Kidney (tissue), 13 donors: ENCODE measurements at regions not wholly inside any gene's neighbourhood (a gene's known extent, or its start where the extent isn't known, plus 50 kb on each side); places are given as distances from the start of the nearest gene placed in this dataset.
A peak's percentile ranks its signal among the peaks of the same experiment; 100 is the strongest.

ENCODE experiments used
- DNase-seq, 5 donors: peaks; one replicate each; pipeline ENCODE4 v3.0.0-alpha.2; 2013 to 2020
- FAIRE-seq: peaks from 2 replicates; lab custom pipeline; 2012; peaks lifted over from hg19 to GRCh38; lab: Jason Lieb, UNC
- H3K27ac ChIP-seq, 2 donors: one replicate each; pipeline ENCODE4 v1.7.0; 2013; ENCODE audit warnings: low read depth in 2 of 2, low read length in 2 of 2, inconsistent platforms in 1 of 2
- H3K27me3 ChIP-seq: one replicate; pipeline ENCODE4 v1.7.1; 2013; ENCODE audit warnings: low read length, inconsistent platforms; ENCODE audit not compliant: control insufficient read depth, insufficient read depth
- H3K36me3 ChIP-seq, 3 donors: one replicate each; pipeline versions ENCODE4 v1.7.0 to v1.7.1; 2013; ENCODE audit warnings: low read length in 3 of 3, control low read depth in 1 of 3, inconsistent platforms in 1 of 3; ENCODE audit not compliant: insufficient read depth in 3 of 3, control insufficient read depth in 2 of 3
- H3K4me1 ChIP-seq, 3 donors: one replicate each; pipeline versions ENCODE4 v1.7.0 to v1.7.1; 2013; ENCODE audit warnings: low read length in 3 of 3, inconsistent platforms in 1 of 3, low read depth in 1 of 3; ENCODE audit not compliant: control insufficient read depth in 2 of 3, insufficient read depth in 2 of 3
- H3K4me3 ChIP-seq, 3 donors: one replicate each; pipeline versions ENCODE4 v1.7.0 to v1.8.1; 2013; ENCODE audit warnings: low read length in 3 of 3, control low read depth in 1 of 3, inconsistent platforms in 1 of 3
- H3K9ac ChIP-seq, 3 donors: one replicate each; pipeline versions ENCODE4 v1.7.0 to v1.7.1; 2013; ENCODE audit warnings: low read length in 3 of 3, control low read depth in 1 of 3, inconsistent platforms in 1 of 3
- H3K9me3 ChIP-seq, 3 donors: one replicate each; pipeline versions ENCODE4 v1.7.0 to v1.7.1; 2013; ENCODE audit warnings: low read length in 3 of 3, control low read depth in 1 of 3, inconsistent platforms in 1 of 3; ENCODE audit not compliant: control insufficient read depth in 2 of 3, insufficient read depth in 1 of 3
- intact Hi-C: fragments of 100-400 bp; cut with DNase I; formaldehyde crosslinking; loops from one replicate; pipeline ENCODE4 v1.11.1; 2022
- TF ChIP-seq, protein P1 (sequence below): IDR thresholded peaks from 3 replicates; pipeline ENCODE4 v1.5.1; 2012; ENCODE audit warnings: mild to moderate bottlenecking, moderate library complexity, borderline replicate concordance; ENCODE audit not compliant: insufficient read depth; ENCODE audit errors: extremely low read depth
- donor health status: control.
- donor health status: control.
- donor health status: control.
- donor health status: control.
- donor health status: control.
- donor health status: DM: yes; HTN: yes; CAD: no.
- donor health status: Normal renal cell carcinoma (clear cell type).

DNA sequence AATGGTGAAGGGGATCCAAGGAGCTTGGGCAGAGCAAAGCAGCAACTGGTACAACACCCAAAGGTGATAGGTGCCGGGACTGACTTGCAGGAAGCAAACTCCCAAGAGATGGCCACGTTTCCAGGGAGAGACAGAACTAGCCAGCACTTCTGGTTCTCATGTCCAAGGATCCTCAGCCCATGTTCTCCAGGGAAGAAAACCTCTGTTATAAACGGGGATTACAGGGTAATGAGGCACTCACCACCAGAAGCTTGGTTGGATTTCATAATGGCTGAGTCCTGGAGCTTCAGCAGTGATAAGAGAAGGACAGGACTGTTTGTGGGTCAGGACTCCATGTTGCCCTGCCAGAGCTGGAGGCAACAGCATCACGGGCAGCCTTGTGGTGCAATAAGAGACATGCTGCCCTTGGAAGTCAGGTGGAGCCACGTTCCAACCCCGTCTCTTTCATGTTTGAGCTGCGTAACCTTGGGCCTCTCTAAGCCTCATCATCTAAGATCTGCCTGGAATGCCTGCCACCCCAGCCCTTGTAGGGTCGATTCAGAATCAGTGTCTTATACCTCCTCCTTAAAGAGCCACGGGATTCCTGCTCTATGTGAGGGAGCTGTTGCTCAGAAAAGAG, 181.0 kb downstream of the ABHD5 start:
- Histone ChIP-seq H3K4me1 (no peaks in the 10 kb centered on the region), H3K4me3 (no peak overlapping the region), H3K27me3 (no peaks in the 10 kb centered on the region), H3K36me3 (no peaks in the 10 kb centered on the region), H3K27ac (no peak overlapping the region), H3K9me3 (no peaks in the 10 kb centered on the region), H3K9ac (no peak overlapping the region)
- no peak for FAIRE-seq
- intact Hi-C loops = no loop called here
- peak in 1 of 5 donors; percentile 11 for DNase-seq
- TF ChIP-seq, protein P1, sequence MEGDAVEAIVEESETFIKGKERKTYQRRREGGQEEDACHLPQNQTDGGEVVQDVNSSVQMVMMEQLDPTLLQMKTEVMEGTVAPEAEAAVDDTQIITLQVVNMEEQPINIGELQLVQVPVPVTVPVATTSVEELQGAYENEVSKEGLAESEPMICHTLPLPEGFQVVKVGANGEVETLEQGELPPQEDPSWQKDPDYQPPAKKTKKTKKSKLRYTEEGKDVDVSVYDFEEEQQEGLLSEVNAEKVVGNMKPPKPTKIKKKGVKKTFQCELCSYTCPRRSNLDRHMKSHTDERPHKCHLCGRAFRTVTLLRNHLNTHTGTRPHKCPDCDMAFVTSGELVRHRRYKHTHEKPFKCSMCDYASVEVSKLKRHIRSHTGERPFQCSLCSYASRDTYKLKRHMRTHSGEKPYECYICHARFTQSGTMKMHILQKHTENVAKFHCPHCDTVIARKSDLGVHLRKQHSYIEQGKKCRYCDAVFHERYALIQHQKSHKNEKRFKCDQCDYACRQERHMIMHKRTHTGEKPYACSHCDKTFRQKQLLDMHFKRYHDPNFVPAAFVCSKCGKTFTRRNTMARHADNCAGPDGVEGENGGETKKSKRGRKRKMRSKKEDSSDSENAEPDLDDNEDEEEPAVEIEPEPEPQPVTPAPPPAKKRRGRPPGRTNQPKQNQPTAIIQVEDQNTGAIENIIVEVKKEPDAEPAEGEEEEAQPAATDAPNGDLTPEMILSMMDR = no peak

DNA sequence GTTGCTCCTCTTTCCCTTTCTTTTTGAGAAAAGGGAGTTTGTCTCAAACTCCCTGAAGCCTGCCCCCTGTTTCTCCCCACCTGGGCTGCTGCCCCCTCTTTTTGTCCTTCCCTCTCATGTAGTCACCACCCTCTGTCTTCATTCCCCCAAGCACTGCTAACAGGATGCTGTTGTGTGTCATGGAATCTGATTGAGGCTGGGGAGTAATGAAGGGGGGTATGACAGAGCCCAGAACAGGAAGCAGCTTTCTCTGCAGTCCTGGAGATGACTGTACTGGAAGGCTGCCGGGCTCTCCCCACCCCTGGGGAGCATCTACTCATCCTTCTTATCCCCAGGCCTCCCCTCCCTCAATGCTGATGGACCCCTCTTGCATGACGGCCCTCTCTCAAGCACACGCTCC, 181.6 kb downstream of the ABHD5 start:
- Histone ChIP-seq H3K27ac (no peak overlapping the region), H3K27me3 (no peaks in the 10 kb centered on the region), H3K9ac (no peak overlapping the region), H3K4me1 (no peaks in the 10 kb centered on the region), H3K36me3 (no peaks in the 10 kb centered on the region), H3K9me3 (no peaks in the 10 kb centered on the region), H3K4me3 (no peak overlapping the region)
- DNase-seq (peak in 2 of 5 donors; percentile 8 to 9), FAIRE-seq (no peak)
- intact Hi-C loops = no loop called here
- TF ChIP-seq, protein P1 = no peak

DNA sequence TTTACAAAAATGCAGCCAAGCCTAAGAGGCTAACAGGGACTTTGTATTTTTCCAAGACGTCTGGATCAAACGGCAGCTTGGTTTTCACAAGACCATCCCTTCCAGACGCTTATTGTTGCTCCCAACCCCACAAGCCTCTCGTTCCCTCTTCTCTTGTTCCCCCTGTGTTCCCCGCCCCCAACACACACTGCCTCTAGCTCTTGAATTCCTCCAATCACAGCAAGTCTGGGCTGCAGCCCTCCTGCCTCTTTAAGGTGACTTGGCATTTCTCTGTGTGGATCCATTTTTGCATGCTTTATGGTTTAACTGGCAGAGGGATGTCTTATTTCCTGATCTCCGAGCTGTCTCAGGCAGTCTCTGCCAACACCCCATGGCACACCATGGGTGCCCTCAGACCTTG, 182.2 kb downstream of the ABHD5 start:
- Histone ChIP-seq H3K27me3 (no peaks in the 10 kb centered on the region), H3K9me3 (no peaks in the 10 kb centered on the region), H3K4me3 (no peak overlapping the region), H3K36me3 (no peaks in the 10 kb centered on the region), H3K9ac (no peak overlapping the region), H3K4me1 (no peaks in the 10 kb centered on the region), H3K27ac (no peak overlapping the region)
- DNase-seq (peak in 1 of 5 donors; percentile 12), FAIRE-seq (no peak)
- TF ChIP-seq, protein P1 = no peak
- intact Hi-C loops = no loop called here

DNA sequence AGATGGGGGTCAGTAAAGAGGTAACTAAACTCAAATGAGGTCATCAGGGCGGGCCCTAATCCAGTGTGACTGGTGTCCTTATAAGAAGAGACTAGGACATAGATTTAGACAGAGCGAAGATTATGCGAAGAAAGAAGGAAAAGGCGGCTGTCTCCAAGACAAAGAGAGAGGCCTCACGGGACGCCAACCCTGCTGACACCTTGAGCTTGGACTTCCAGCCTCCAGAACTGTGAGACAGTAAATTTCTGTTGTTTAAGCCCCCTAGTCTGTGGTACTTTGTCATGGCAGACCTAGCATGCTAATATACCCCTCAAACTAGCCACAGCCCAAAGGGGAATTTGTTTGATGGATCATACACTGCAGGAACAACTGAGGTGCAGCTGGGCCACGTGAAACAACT, 183.0 kb downstream of the ABHD5 start:
- Histone ChIP-seq H3K4me3 (no peak overlapping the region), H3K9me3 (no peaks in the 10 kb centered on the region), H3K27ac (no peak overlapping the region), H3K4me1 (no peaks in the 10 kb centered on the region), H3K9ac (no peak overlapping the region), H3K27me3 (no peaks in the 10 kb centered on the region), H3K36me3 (no peaks in the 10 kb centered on the region)
- intact Hi-C loops = no loop called here
- TF ChIP-seq, protein P1 = no peak
- FAIRE-seq (no peak), DNase-seq (peak in 1 of 5 donors; percentile 7)
